Loucy (cell line): ENCODE measurements at regions not wholly inside any gene's neighbourhood (a gene's known extent, or its start where the extent isn't known, plus 50 kb on each side); places are given as distances from the start of the nearest gene placed in this dataset.

Source experiments
- H2AFZ ChIP-seq: fragments of 200-600 bp; sonication (generic); 2 replicates; pipeline ENCODE4 v1.6.0; 2016; ENCODE audit warnings: antibody characterized with exemption, mild to moderate bottlenecking, low read length, moderate library complexity
- H3F3A ChIP-seq: fragments of 200-600 bp; 2 replicates; pipeline ENCODE4 v1.6.0; 2016; ENCODE audit warnings: antibody characterized with exemption, low read depth, mild to moderate bottlenecking
- H3K27me3 ChIP-seq: fragments of 200-600 bp; sonication (generic); 2 replicates; pipeline ENCODE4 v1.6.1; 2014; ENCODE audit warnings: low read length, mild to moderate bottlenecking; ENCODE audit not compliant: insufficient read depth, poor library complexity, severe bottlenecking
- H3K36me3 ChIP-seq: fragments of 200-600 bp; sonication (generic); 2 replicates; pipeline ENCODE4 v1.6.1; 2016; ENCODE audit warnings: low read length; ENCODE audit not compliant: insufficient read depth
- H3K4me1 ChIP-seq: fragments of 200-600 bp; sonication (generic); 2 replicates; pipeline ENCODE4 v1.5.1; 2014; ENCODE audit warnings: low read length, mild to moderate bottlenecking; ENCODE audit not compliant: insufficient read depth, poor library complexity, severe bottlenecking
- H3K4me2 ChIP-seq: fragments of 200-600 bp; sonication (generic); 2 replicates; pipeline ENCODE4 v1.6.0; 2014; ENCODE audit warnings: antibody characterized with exemption, low read length, low read depth, mild to moderate bottlenecking; ENCODE audit not compliant: poor library complexity, severe bottlenecking
- H3K4me3 ChIP-seq: fragments of 200-600 bp; sonication (generic); 2 replicates; pipeline ENCODE4 v1.5.1; 2014; ENCODE audit warnings: low read length, mild to moderate bottlenecking, mixed read lengths; ENCODE audit not compliant: poor library complexity, severe bottlenecking
- H3K79me2 ChIP-seq: fragments of 200-600 bp; sonication (generic); 2 replicates; pipeline ENCODE4 v1.6.1; 2014; ENCODE audit warnings: low read length; ENCODE audit not compliant: insufficient read depth
- H3K9ac ChIP-seq: fragments of 200-600 bp; sonication (generic); 2 replicates; pipeline ENCODE4 v1.6.0; 2014; ENCODE audit warnings: mild to moderate bottlenecking, low read depth, low read length, moderate library complexity; ENCODE audit not compliant: poor library complexity, severe bottlenecking
- H3K9me2 ChIP-seq: fragments of 200-600 bp; sonication (generic); replicated peaks from 2 replicates; pipeline ENCODE4 v1.6.1; 2016; ENCODE audit warnings: low read depth, low read length, mixed read lengths
- H3K9me3 ChIP-seq: fragments of 200-600 bp; sonication (generic); 2 replicates; pipeline ENCODE4 v1.6.1; 2014; ENCODE audit warnings: mild to moderate bottlenecking, antibody characterized with exemption, low read length, low read depth; ENCODE audit not compliant: insufficient read depth
- H4K20me1 ChIP-seq: fragments of 200-600 bp; sonication (generic); 2 replicates; pipeline ENCODE4 v1.6.0; 2014; ENCODE audit warnings: antibody characterized with exemption, low read length, mild to moderate bottlenecking; ENCODE audit not compliant: insufficient read depth, poor library complexity, severe bottlenecking
- CTCF ChIP-seq: fragments of 200-600 bp; sonication (generic); conservative IDR thresholded peaks from 2 replicates; pipeline ENCODE4 v1.5.1; 2014; ENCODE audit warnings: mild to moderate bottlenecking, antibody characterized with exemption, low read length
- EZH2phosphoT487 ChIP-seq: fragments of 200-600 bp; IDR thresholded peaks from 2 replicates; pipeline ENCODE4 v1.6.1; 2018; ENCODE audit warnings: antibody characterized with exemption, mild to moderate bottlenecking, moderate library complexity, borderline replicate concordance

DNA sequence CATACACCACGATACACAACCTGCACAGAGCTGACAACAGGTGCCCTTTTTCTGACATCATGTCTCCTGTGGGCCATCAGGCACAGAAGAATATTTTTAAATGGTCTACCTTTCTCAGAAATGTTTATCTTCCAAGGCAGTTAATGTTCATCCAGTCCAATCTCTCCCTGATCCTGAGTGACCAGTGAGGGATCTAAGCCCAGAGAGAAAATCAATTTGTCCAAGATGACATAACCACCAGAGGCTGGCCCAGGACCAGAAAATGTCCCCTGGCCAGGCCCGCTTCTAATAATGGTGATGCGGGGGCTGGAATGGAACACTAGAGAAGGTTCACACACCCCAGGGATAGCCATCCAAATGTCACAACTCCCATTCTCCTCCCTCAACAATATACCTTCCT is 357.9 kb upstream of the KIF2A start:
- Histone ChIP-seq H3K4me3 (no peak overlapping the region), H3K9ac (no peak overlapping the region), H3F3A (no peaks in the 10 kb centered on the region), H3K4me2 (no peak overlapping the region), H3K36me3 (no peaks in the 10 kb centered on the region), H3K9me2 (no peaks in the 10 kb centered on the region), H3K27me3 (no peaks in the 10 kb centered on the region), H3K79me2 (no peaks in the 10 kb centered on the region), H4K20me1 (no peaks in the 10 kb centered on the region), H3K9me3 (no peaks in the 10 kb centered on the region), H2AFZ (no peak overlapping the region), H3K4me1 (no peaks in the 10 kb centered on the region)
- no peak for TF ChIP-seq EZH2phosphoT487
- TF ChIP-seq CTCF, result no peak

DNA sequence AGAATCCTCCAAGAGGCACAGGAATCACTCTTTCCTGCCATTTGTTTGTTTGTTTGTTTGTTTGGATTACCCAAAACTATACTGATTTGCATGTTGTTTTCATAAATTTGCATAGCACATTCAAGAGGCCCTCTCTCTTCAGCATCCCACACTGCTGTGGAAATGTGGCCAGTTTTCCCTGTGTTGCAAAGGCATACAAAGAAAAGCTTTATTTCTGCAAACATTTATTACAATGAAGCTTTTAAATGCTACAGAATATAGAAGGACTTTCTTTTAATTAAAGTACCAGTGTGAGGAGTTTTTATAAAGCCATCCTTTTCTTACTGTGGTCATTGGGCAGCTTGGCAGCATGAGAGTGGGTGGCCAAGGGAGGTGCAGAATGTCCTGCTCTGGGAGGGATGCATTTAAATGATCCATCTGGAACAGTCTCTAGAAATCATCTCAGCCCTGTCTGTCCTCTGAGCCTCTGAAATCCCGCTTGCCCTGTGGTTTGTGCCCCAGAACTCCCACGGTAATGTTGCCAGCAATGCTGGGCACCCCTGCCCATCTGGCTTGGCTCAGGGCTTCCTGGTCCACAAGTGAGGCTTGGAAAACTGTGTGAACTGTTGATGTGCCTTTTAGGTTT is 356.8 kb upstream of the KIF2A start:
- no peak overlapping the region for H2AFZ ChIP-seq
- no peaks in the 10 kb centered on the region for H3K4me1 ChIP-seq
- H3K27me3 ChIP-seq, result no peaks in the 10 kb centered on the region
- TF ChIP-seq CTCF (no peak), EZH2phosphoT487 (no peak)
- H3K9me2 ChIP-seq, result no peaks in the 10 kb centered on the region
- no peak overlapping the region for H3K4me3 ChIP-seq
- H3K4me2 ChIP-seq, result no peak overlapping the region
- H3K36me3 ChIP-seq, result no peaks in the 10 kb centered on the region
- no peaks in the 10 kb centered on the region for H3K79me2 ChIP-seq
- no peak overlapping the region for H3K9ac ChIP-seq
- no peaks in the 10 kb centered on the region for H3K9me3 ChIP-seq
- no peaks in the 10 kb centered on the region for H4K20me1 ChIP-seq
- H3F3A ChIP-seq, result no peaks in the 10 kb centered on the region

- no peaks in the 10 kb centered on the region for H3K36me3 ChIP-seq
- H3K4me2 ChIP-seq, result no peak overlapping the region
- H3K4me1 ChIP-seq, result no peaks in the 10 kb centered on the region
- no peaks in the 10 kb centered on the region for H3K27me3 ChIP-seq
- H3K9me3 ChIP-seq, result no peaks in the 10 kb centered on the region
- no peak overlapping the region for H2AFZ ChIP-seq
- TF ChIP-seq CTCF (no peak), EZH2phosphoT487 (no peak)
- no peaks in the 10 kb centered on the region for H3F3A ChIP-seq
- no peaks in the 10 kb centered on the region for H3K9me2 ChIP-seq
- no peaks in the 10 kb centered on the region for H3K79me2 ChIP-seq
- H3K4me3 ChIP-seq, result no peak overlapping the region
- no peak overlapping the region for H3K9ac ChIP-seq
- no peaks in the 10 kb centered on the region for H4K20me1 ChIP-seq
Measured at GRCh38 chr5:61949679-61950435, 356.1 kb upstream of the KIF2A start.
